Activated CD4-positive, CD25-positive, alpha-beta regulatory T cell (primary cell): ENCODE measurements at regions not wholly inside any gene's neighbourhood (a gene's known extent, or its start where the extent isn't known, plus 50 kb on each side); places are given as distances from the start of the nearest gene placed in this dataset.
"Not testable (repeated sequence)": the region's sequence is repeated elsewhere in the genome, so short reads cannot be mapped to it uniquely, and the experiment has no call there.

Experiments
- DNase-seq, 4 experiments: peaks; one replicate each; lab custom pipeline; 2025; lab: John Stamatoyannopoulos, UW

GRCh38 chr10:42883993-42884983 is 101.7 kb downstream of the BMS1 start:
- DNase-seq, result no peak

- no peak for DNase-seq
Measured at GRCh38 chr10:42885491-42886270, 103.1 kb downstream of the BMS1 start.

- no peak for DNase-seq
Measured at GRCh38 chr10:42887734-42888503, 105.3 kb downstream of the BMS1 start.

- no peak for DNase-seq
Measured at GRCh38 chr10:42888504-42889095, 106.0 kb downstream of the BMS1 start.

- DNase-seq, result no peak
Measured at GRCh38 chr10:42896735-42897134, 114.1 kb downstream of the BMS1 start.

- no peak for DNase-seq
Measured at GRCh38 chr10:42898037-42898960, 115.7 kb downstream of the BMS1 start.

GRCh38 chr10:42899036-42899435 is 116.4 kb downstream of the BMS1 start:
- no peak for DNase-seq

GRCh38 chr10:42900346-42900745 is 117.8 kb downstream of the BMS1 start:
- DNase-seq, result not testable (repeated sequence)

- DNase-seq, result no peak
Measured at GRCh38 chr10:42911359-42911758, 128.8 kb downstream of the BMS1 start.

GRCh38 chr10:42916974-42917373 is 134.4 kb downstream of the BMS1 start:
- DNase-seq, result no peak

GRCh38 chr10:42917821-42918220 is 135.2 kb downstream of the BMS1 start:
- DNase-seq, result no peak

- no peak for DNase-seq
Measured at GRCh38 chr10:42921951-42922350, 139.4 kb downstream of the BMS1 start.

GRCh38 chr10:42924484-42924883 is 141.9 kb downstream of the BMS1 start:
- DNase-seq, result no peak

- DNase-seq, result no peak
Measured at GRCh38 chr10:42926843-42927242, 144.2 kb downstream of the BMS1 start.

GRCh38 chr10:42928064-42928463 is 145.5 kb downstream of the BMS1 start:
- no peak for DNase-seq

GRCh38 chr10:42929236-42929635 is 146.6 kb downstream of the BMS1 start:
- DNase-seq, result no peak

- DNase-seq, result no peak
Measured at GRCh38 chr10:42929993-42930392, 146.9 kb upstream of the RET start.

GRCh38 chr10:42930516-42931192 is 146.2 kb upstream of the RET start:
- DNase-seq, result no peak

GRCh38 chr10:42932116-42932515 is 144.8 kb upstream of the RET start:
- no peak for DNase-seq
